HCT116 (cell line): ENCODE measurements at regions not wholly inside any gene's neighbourhood (a gene's known extent, or its start where the extent isn't known, plus 50 kb on each side); places are given as distances from the start of the nearest gene placed in this dataset.

ENCODE experiments used
- ATAC-seq: fragments of 200-7000 bp; cut with Tn5 transposase; 2 replicates; pipeline ENCODE4 v1.9.1; 2020; ENCODE audit warnings: mild to moderate bottlenecking, moderate library complexity
- BruUV-seq: library from RNA; stranded (reverse); fragments of 400-500 nt; replicated peaks from 2 replicates; lab custom pipeline; 2021; lab: Mats Ljungman, UMichigan
- CTCF ChIA-PET: fragments of 300-600 bp; sonication (Branson Sonifier 250); formaldehyde crosslinking; loops from one replicate; lab custom pipeline; 2021; ENCODE audit warnings: antibody characterized with exemption; lab: Charles Lee
- POLR2A ChIA-PET: fragments of 300-600, 350-600 bp; sonication (Branson Sonifier 250); formaldehyde crosslinking; loops from one replicate; lab custom pipeline; 2021; ENCODE audit warnings: antibody characterized with exemption; lab: Charles Lee
- RAD21 ChIA-PET, 2 experiments: fragments of 300-600 bp; sonication (Branson Sonifier 250); formaldehyde crosslinking; loops; one replicate each; lab custom pipeline; 2023; ENCODE audit warnings: low total read pairs in 2 of 2; ENCODE audit not compliant: uncharacterized antibody in 2 of 2, unreplicated experiment in 2 of 2, low non-redundant PET in 1 of 2; lab: Charles Lee
- DNase-seq: peaks from one replicate; pipeline ENCODE4 v3.0.0-alpha.2; 2010; ENCODE audit warnings: low read depth, low spot score
- H2AFZ ChIP-seq: fragments of 200-600 bp; shearing (Covaris generic), sonication (generic); 2 replicates; pipeline ENCODE4 v1.6.1; 2017; ENCODE audit warnings: low read depth, mixed run types, mixed read lengths, antibody characterized with exemption, low read length; ENCODE audit not compliant: poor library complexity, severe bottlenecking
- H3K27ac ChIP-seq: 2 replicates; pipeline ENCODE4 v1.5.1; 2012; ENCODE audit warnings: low read depth, low read length
- H3K27me3 ChIP-seq: fragments of 200-600 bp; sonication (generic); 2 replicates; pipeline ENCODE4 v1.6.1; 2016; ENCODE audit warnings: mixed run types, low read length, mixed read lengths; ENCODE audit not compliant: insufficient read depth
- H3K36me3 ChIP-seq, 2 experiments: fragments of 200-500 bp in 1 of 2; fragments of 200-600 bp in 1 of 2; sonication (Bioruptor generic) in 1 of 2; sonication (generic) in 1 of 2; 2 replicates each; pipeline versions ENCODE4 v1.5.1 to v1.6.1; 2014 to 2016; ENCODE audit warnings: low read length in 2 of 2, inconsistent platforms in 1 of 2, mixed read lengths in 1 of 2, mixed run types in 1 of 2; ENCODE audit not compliant: insufficient read depth in 2 of 2, control insufficient read depth in 1 of 2
- H3K4me1 ChIP-seq, 2 experiments: fragments of 200-600 bp in 1 of 2; sonication (generic) in 1 of 2; 2 replicates each; pipeline versions ENCODE4 v1.5.1 to v1.6.1; 2012 to 2017; ENCODE audit warnings: low read length in 2 of 2, inconsistent platforms in 1 of 2, mild to moderate bottlenecking in 1 of 2, mixed read lengths in 1 of 2, mixed run types in 1 of 2, moderate library complexity in 1 of 2; ENCODE audit not compliant: insufficient read depth in 2 of 2, control insufficient read depth in 1 of 2
- H3K4me2 ChIP-seq: fragments of 200-600 bp; sonication (generic); 2 replicates; pipeline ENCODE4 v1.6.1; 2017; ENCODE audit warnings: mixed run types, low read length, mixed read lengths
- H3K4me3 ChIP-seq, 2 experiments: fragments of 200-600 bp in 1 of 2; sonication (generic) in 1 of 2; replicated peaks in 1 of 2; 2 replicates each; pipeline ENCODE4 v1.5.1; 2011 to 2016; ENCODE audit warnings: low read length in 2 of 2, control low read depth in 1 of 2, low read depth in 1 of 2, mild to moderate bottlenecking in 1 of 2, mixed read lengths in 1 of 2, mixed run types in 1 of 2
- H3K79me2 ChIP-seq: fragments of 200-600 bp; sonication (generic); 2 replicates; pipeline ENCODE4 v1.6.1; 2017; ENCODE audit warnings: mild to moderate bottlenecking, mixed run types, low read length, moderate library complexity, mixed read lengths; ENCODE audit not compliant: insufficient read depth
- H3K9ac ChIP-seq: fragments of 200-600 bp; sonication (generic); 2 replicates; pipeline ENCODE4 v1.6.1; 2016; ENCODE audit warnings: low read length, mixed read lengths
- H3K9me2 ChIP-seq: fragments of 200-600 bp; sonication (generic), shearing (Covaris generic); 2 replicates; pipeline ENCODE4 v1.6.1; 2017; ENCODE audit warnings: mixed run types, mild to moderate bottlenecking, moderate library complexity; ENCODE audit not compliant: insufficient read depth
- H3K9me3 ChIP-seq, 2 experiments: fragments of 200-500 bp in 1 of 2; fragments of 200-600 bp in 1 of 2; sonication (Bioruptor generic) in 1 of 2; sonication (generic) in 1 of 2; 2 replicates each; pipeline ENCODE4 v1.6.1; 2014 to 2017; ENCODE audit warnings: low read length in 2 of 2, mixed read lengths in 2 of 2, inconsistent platforms in 1 of 2, low read depth in 1 of 2, mild to moderate bottlenecking in 1 of 2, mixed run types in 1 of 2, moderate library complexity in 1 of 2; ENCODE audit not compliant: control insufficient read depth in 1 of 2, insufficient read depth in 1 of 2
- H4K20me1 ChIP-seq: fragments of 200-600 bp; sonication (generic), shearing (Covaris generic); 2 replicates; pipeline ENCODE4 v1.6.1; 2017; ENCODE audit warnings: mixed run types, mild to moderate bottlenecking, moderate library complexity; ENCODE audit not compliant: insufficient read depth
- CBX3 ChIP-seq: IDR thresholded peaks from 2 replicates; pipeline ENCODE4 v1.6.1; 2012; ENCODE audit warnings: low read depth
- ELF1 ChIP-seq: IDR thresholded peaks from 2 replicates; pipeline ENCODE4 v1.6.1; 2012; ENCODE audit warnings: low read depth, borderline replicate concordance
- EZH2 ChIP-seq: fragments of 200-600 bp; sonication (generic); IDR thresholded peaks from 2 replicates; pipeline ENCODE4 v1.6.1; 2017; ENCODE audit warnings: antibody characterized with exemption, mixed run types
- JUND ChIP-seq: IDR thresholded peaks from 2 replicates; pipeline ENCODE4 v1.6.1; 2012
- POLR2A ChIP-seq: IDR thresholded peaks from 2 replicates; pipeline ENCODE4 v1.7.0; 2011; ENCODE audit warnings: borderline replicate concordance; ENCODE audit not compliant: insufficient read depth, insufficient read length; ENCODE audit errors: extremely low read depth
- POLR2AphosphoS5 ChIP-seq: IDR thresholded peaks from 2 replicates; pipeline ENCODE4 v1.6.1; 2011; ENCODE audit warnings: mild to moderate bottlenecking, low read depth, low read length, moderate library complexity
- RAD21 ChIP-seq: IDR thresholded peaks from 2 replicates; pipeline ENCODE4 v1.6.1; 2012; ENCODE audit warnings: low read depth, mild to moderate bottlenecking
- SIN3A ChIP-seq: IDR thresholded peaks from 2 replicates; pipeline ENCODE4 v1.6.1; 2012; ENCODE audit warnings: low read depth
- SRF ChIP-seq: IDR thresholded peaks from 2 replicates; pipeline ENCODE4 v1.6.1; 2012; ENCODE audit warnings: low read depth
- TCF7L2 ChIP-seq: IDR thresholded peaks from 2 replicates; pipeline ENCODE4 v1.7.0; 2011; ENCODE audit warnings: borderline replicate concordance, inconsistent platforms; ENCODE audit not compliant: insufficient read depth, insufficient read length; ENCODE audit errors: extremely low read depth
- ZFX ChIP-seq: fragments of 450-650 bp; IDR thresholded peaks from 2 replicates; pipeline ENCODE4 v1.6.1; 2017
- ZNF274 ChIP-seq: fragments of 200-500 bp; sonication (Bioruptor generic); IDR thresholded peaks from 2 replicates; pipeline ENCODE4 v1.6.1; 2014; ENCODE audit warnings: mild to moderate bottlenecking, low read depth, low read length, inconsistent platforms
- intact Hi-C: fragments of 100-400 bp; cut with micrococcal nuclease; formaldehyde crosslinking; loops from 2 replicates; pipeline ENCODE4 v1.10.0; 2022
- TF ChIP-seq, protein P1 (sequence below): IDR thresholded peaks from 2 replicates; pipeline ENCODE4 v1.6.1; 2011; ENCODE audit warnings: mild to moderate bottlenecking, low read length, moderate library complexity; ENCODE audit not compliant: insufficient replicate concordance; ENCODE audit errors: extremely low read depth
- TF ChIP-seq, protein P2 (sequence below): IDR thresholded peaks from 2 replicates; pipeline ENCODE4 v1.6.1; 2012
- TF ChIP-seq, protein P3 (sequence below): IDR thresholded peaks from 2 replicates; pipeline ENCODE4 v1.6.1; 2012; ENCODE audit warnings: low read depth
- TF ChIP-seq, protein P4 (sequence below): IDR thresholded peaks from 2 replicates; pipeline ENCODE4 v1.6.1; 2012

DNA sequence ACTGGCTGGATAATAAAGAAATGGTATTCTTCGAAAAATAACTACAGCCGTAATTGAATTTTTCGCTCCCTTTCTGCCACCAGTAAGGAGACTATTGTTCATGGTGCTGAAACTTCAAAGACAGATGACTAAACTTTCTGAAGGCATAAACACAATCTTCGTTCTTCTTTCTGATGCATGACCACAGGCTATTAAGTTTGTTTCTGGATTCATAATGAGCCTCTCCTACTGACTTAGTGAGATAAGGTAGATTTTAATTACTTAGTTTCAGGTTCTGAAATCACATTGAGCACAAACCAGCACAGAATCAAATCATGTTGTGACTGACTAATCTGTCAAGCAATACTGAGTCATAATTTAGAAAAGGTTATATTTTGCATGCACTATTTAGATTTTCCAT lies 441.8 kb upstream of the CCNG1 start:
- RAD21 ChIA-PET: no interaction called here
- POLR2A ChIA-PET: no interaction called here
- no TSS peak for BruUV-seq

DNA sequence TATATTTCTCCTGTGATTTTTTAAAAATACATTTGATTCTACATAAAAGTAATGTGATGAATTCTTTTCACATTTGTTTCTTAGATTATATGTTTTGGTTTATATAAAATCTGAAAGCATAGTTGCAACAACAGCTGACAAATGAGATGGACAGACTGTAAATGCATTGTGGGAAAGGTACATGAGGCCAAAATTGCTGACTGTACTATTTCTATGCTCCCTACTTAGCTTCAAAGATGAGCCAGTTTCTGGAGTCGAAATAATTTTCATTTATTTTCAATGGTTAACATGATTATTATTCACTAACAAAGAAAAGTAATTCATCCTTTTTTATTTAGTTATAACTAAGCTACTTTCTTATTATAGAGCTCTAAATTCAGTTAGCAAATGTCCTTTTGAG lies 441.3 kb upstream of the CCNG1 start:
- Histone ChIP-seq H3K79me2 (no peaks in the 10 kb centered on the region), H4K20me1 (no peaks in the 10 kb centered on the region), H3K27me3 (no peaks in the 10 kb centered on the region), H3K9me3 (peaks cover 0 to 2% of the 10 kb centered on the region in 2 experiments; a peak in 1 of 4 replicates), H3K4me3 (no peak overlapping the region), H3K9ac (no peak overlapping the region), H3K27ac (no peak overlapping the region), H3K36me3 (no peaks in the 10 kb centered on the region), H2AFZ (no peak overlapping the region), H3K9me2 (no peaks in the 10 kb centered on the region), H3K4me2 (no peak overlapping the region), H3K4me1 (no peaks in the 10 kb centered on the region)
- no TSS peak for BruUV-seq
- RAD21 ChIA-PET: no interaction called here
- DNase-seq: no peak
- POLR2A ChIA-PET: no interaction called here
- intact Hi-C loops: no loop called here
- CTCF ChIA-PET: no interaction called here
- no peak for ATAC-seq
- TF ChIP-seq, protein P1, sequence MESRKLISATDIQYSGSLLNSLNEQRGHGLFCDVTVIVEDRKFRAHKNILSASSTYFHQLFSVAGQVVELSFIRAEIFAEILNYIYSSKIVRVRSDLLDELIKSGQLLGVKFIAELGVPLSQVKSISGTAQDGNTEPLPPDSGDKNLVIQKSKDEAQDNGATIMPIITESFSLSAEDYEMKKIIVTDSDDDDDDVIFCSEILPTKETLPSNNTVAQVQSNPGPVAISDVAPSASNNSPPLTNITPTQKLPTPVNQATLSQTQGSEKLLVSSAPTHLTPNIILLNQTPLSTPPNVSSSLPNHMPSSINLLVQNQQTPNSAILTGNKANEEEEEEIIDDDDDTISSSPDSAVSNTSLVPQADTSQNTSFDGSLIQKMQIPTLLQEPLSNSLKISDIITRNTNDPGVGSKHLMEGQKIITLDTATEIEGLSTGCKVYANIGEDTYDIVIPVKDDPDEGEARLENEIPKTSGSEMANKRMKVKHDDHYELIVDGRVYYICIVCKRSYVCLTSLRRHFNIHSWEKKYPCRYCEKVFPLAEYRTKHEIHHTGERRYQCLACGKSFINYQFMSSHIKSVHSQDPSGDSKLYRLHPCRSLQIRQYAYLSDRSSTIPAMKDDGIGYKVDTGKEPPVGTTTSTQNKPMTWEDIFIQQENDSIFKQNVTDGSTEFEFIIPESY: no peak
- TF ChIP-seq, protein P2, sequence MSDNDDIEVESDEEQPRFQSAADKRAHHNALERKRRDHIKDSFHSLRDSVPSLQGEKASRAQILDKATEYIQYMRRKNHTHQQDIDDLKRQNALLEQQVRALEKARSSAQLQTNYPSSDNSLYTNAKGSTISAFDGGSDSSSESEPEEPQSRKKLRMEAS: no peak
- no peak for TF ChIP-seq ZFX
- no peak for TF ChIP-seq JUND
- TF ChIP-seq, protein P3, sequence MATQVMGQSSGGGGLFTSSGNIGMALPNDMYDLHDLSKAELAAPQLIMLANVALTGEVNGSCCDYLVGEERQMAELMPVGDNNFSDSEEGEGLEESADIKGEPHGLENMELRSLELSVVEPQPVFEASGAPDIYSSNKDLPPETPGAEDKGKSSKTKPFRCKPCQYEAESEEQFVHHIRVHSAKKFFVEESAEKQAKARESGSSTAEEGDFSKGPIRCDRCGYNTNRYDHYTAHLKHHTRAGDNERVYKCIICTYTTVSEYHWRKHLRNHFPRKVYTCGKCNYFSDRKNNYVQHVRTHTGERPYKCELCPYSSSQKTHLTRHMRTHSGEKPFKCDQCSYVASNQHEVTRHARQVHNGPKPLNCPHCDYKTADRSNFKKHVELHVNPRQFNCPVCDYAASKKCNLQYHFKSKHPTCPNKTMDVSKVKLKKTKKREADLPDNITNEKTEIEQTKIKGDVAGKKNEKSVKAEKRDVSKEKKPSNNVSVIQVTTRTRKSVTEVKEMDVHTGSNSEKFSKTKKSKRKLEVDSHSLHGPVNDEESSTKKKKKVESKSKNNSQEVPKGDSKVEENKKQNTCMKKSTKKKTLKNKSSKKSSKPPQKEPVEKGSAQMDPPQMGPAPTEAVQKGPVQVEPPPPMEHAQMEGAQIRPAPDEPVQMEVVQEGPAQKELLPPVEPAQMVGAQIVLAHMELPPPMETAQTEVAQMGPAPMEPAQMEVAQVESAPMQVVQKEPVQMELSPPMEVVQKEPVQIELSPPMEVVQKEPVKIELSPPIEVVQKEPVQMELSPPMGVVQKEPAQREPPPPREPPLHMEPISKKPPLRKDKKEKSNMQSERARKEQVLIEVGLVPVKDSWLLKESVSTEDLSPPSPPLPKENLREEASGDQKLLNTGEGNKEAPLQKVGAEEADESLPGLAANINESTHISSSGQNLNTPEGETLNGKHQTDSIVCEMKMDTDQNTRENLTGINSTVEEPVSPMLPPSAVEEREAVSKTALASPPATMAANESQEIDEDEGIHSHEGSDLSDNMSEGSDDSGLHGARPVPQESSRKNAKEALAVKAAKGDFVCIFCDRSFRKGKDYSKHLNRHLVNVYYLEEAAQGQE: no peak
- no peak for TF ChIP-seq POLR2AphosphoS5
- TF ChIP-seq ZNF274: no peak
- no peak for TF ChIP-seq SRF
- no peak for TF ChIP-seq POLR2A
- no peak for TF ChIP-seq CBX3
- no peak for TF ChIP-seq SIN3A
- TF ChIP-seq ELF1: no peak
- TF ChIP-seq, protein P4, sequence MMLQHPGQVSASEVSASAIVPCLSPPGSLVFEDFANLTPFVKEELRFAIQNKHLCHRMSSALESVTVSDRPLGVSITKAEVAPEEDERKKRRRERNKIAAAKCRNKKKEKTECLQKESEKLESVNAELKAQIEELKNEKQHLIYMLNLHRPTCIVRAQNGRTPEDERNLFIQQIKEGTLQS: no peak
- TF ChIP-seq EZH2: no peak
- TF ChIP-seq TCF7L2: no peak
- TF ChIP-seq RAD21: no peak

More for the DNA sequence above, 441.8 kb upstream of the CCNG1 start:
- Histone ChIP-seq H3K4me1 (no peaks in the 10 kb centered on the region), H3K36me3 (no peaks in the 10 kb centered on the region), H3K9me3 (peaks cover 0 to 2% of the 10 kb centered on the region in 2 experiments; a peak in 1 of 4 replicates), H3K9me2 (no peaks in the 10 kb centered on the region), H3K9ac (no peak overlapping the region), H3K4me3 (no peak overlapping the region), H3K27ac (no peak overlapping the region), H4K20me1 (no peaks in the 10 kb centered on the region), H3K4me2 (no peak overlapping the region), H2AFZ (no peak overlapping the region), H3K79me2 (no peaks in the 10 kb centered on the region), H3K27me3 (no peaks in the 10 kb centered on the region)
- TF ChIP-seq, protein P2: no peak
- ATAC-seq (no peak), DNase-seq (no peak)
- intact Hi-C loops: no loop called here
- CTCF ChIA-PET: no interaction called here
